ENCODE measurements at regions not wholly inside any gene's neighbourhood (a gene's known extent, or its start where the extent isn't known, plus 50 kb on each side); places are given as distances from the start of the nearest gene placed in this dataset.

DNA sequence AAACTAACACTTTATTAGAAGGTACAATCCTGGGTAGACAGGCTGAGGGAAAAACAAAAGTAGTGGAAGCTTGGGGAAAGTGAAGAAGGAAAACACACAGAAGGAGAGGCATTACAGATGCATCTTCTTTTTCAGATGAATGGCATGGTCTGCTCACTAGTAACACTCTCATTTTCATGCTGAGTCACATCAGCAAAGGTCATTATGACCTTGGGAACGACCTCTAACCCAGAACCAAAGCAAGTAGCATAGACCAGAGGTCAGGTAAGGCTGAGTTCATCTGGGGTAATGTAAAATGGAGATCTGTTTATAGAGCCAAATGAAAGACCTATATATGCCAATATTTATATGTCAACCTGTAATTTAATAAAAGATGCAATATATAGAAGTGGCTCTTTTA lies 294.4 kb upstream of the LRRTM4 start:
- no peaks in the 10 kb centered on the region for H3K79me2 ChIP-seq (ENCODE audit: control insufficient read depth, insufficient read depth, low read length)
- no peaks in the 10 kb centered on the region for H3K9me3 ChIP-seq (ENCODE audit: control insufficient read depth, insufficient read depth, low read depth, low read length)
- H3K9ac ChIP-seq (ENCODE audit: insufficient read depth, low read length), result no peak overlapping the region
- H3K27me3 ChIP-seq (ENCODE audit: control insufficient read depth, insufficient read depth, low read length), result no peaks in the 10 kb centered on the region
- no peaks in the 10 kb centered on the region for H3K36me3 ChIP-seq (ENCODE audit: control insufficient read depth, insufficient read depth, low read length)
- no peak for DNase-seq (ENCODE audit: low read depth in 2 of 2)
- no peaks in the 10 kb centered on the region for H4K20me1 ChIP-seq (ENCODE audit: control insufficient read depth, extremely low read depth, insufficient read depth, low read length)
- H2AFZ ChIP-seq (ENCODE audit: low read length), result no peak overlapping the region
- H3K4me3 ChIP-seq (replicated peaks in 1 of 4; ENCODE audit: control extremely low read depth in 1 of 4, insufficient read depth in 1 of 4, low read depth in 3 of 4, low read length in 4 of 4), result no peak overlapping the region
- no peak overlapping the region for H3K4me2 ChIP-seq (ENCODE audit: extremely low read depth, insufficient read depth, low read length)
- H3K27ac ChIP-seq (ENCODE audit: insufficient read depth, low read length), result no peak overlapping the region
- no peak for TF ChIP-seq EZH2 (IDR thresholded peaks at IDR 0.05; ENCODE audit: low read length, missing control alignments)
- TF ChIP-seq, protein P1, sequence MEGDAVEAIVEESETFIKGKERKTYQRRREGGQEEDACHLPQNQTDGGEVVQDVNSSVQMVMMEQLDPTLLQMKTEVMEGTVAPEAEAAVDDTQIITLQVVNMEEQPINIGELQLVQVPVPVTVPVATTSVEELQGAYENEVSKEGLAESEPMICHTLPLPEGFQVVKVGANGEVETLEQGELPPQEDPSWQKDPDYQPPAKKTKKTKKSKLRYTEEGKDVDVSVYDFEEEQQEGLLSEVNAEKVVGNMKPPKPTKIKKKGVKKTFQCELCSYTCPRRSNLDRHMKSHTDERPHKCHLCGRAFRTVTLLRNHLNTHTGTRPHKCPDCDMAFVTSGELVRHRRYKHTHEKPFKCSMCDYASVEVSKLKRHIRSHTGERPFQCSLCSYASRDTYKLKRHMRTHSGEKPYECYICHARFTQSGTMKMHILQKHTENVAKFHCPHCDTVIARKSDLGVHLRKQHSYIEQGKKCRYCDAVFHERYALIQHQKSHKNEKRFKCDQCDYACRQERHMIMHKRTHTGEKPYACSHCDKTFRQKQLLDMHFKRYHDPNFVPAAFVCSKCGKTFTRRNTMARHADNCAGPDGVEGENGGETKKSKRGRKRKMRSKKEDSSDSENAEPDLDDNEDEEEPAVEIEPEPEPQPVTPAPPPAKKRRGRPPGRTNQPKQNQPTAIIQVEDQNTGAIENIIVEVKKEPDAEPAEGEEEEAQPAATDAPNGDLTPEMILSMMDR (conservative IDR thresholded peaks at IDR 0.05 in 1 of 2, IDR thresholded peaks at IDR 0.05 in 1 of 2; ENCODE audit: low read depth in 1 of 2, low read length in 2 of 2), result no peak
- no peaks in the 10 kb centered on the region for H3K4me1 ChIP-seq (ENCODE audit: control insufficient read depth, extremely low read depth, insufficient read depth, low read length)

DNA sequence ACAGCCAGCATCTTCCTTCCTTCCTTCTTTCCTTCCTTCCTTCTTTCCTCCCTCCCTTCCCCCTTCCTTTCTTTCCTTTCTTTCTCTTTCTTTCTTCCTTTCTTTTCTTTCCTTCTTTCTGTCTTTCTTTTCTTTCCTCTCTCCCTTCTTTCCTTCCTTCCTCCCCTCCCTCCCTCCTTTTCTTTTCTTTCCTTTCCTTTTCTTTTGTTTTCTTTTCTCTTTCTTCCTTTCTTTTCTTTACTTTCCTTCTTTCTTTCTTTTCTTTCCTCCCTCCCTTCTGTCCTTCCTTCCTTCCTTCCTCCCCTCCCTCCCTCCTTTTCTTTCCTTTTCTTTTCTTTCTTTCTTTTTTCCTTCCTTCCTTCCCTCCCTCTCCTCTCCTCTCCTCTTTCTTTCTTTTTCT lies 296.0 kb upstream of the LRRTM4 start:
- TF ChIP-seq, protein P1 (conservative IDR thresholded peaks at IDR 0.05 in 1 of 2, IDR thresholded peaks at IDR 0.05 in 1 of 2; ENCODE audit: low read depth in 1 of 2, low read length in 2 of 2), result no peak
- TF ChIP-seq EZH2 (IDR thresholded peaks at IDR 0.05; ENCODE audit: low read length, missing control alignments), result no peak
- H3K79me2 ChIP-seq (ENCODE audit: control insufficient read depth, insufficient read depth, low read length), result no peaks in the 10 kb centered on the region
- H3K27ac ChIP-seq (ENCODE audit: insufficient read depth, low read length), result no peak overlapping the region
- no peak overlapping the region for H3K4me2 ChIP-seq (ENCODE audit: extremely low read depth, insufficient read depth, low read length)
- H3K36me3 ChIP-seq (ENCODE audit: control insufficient read depth, insufficient read depth, low read length), result no peaks in the 10 kb centered on the region
- no peaks in the 10 kb centered on the region for H4K20me1 ChIP-seq (ENCODE audit: control insufficient read depth, extremely low read depth, insufficient read depth, low read length)
- no peaks in the 10 kb centered on the region for H3K27me3 ChIP-seq (ENCODE audit: control insufficient read depth, insufficient read depth, low read length)
- no peaks in the 10 kb centered on the region for H3K9me3 ChIP-seq (ENCODE audit: control insufficient read depth, insufficient read depth, low read depth, low read length)
- H3K4me1 ChIP-seq (ENCODE audit: control insufficient read depth, extremely low read depth, insufficient read depth, low read length), result no peaks in the 10 kb centered on the region
- no peak overlapping the region for H2AFZ ChIP-seq (ENCODE audit: low read length)
- H3K4me3 ChIP-seq (replicated peaks in 1 of 4; ENCODE audit: control extremely low read depth in 1 of 4, insufficient read depth in 1 of 4, low read depth in 3 of 4, low read length in 4 of 4), result no peak overlapping the region
- no peak overlapping the region for H3K9ac ChIP-seq (ENCODE audit: insufficient read depth, low read length)
- DNase-seq (ENCODE audit: low read depth in 2 of 2), result no peak

DNA sequence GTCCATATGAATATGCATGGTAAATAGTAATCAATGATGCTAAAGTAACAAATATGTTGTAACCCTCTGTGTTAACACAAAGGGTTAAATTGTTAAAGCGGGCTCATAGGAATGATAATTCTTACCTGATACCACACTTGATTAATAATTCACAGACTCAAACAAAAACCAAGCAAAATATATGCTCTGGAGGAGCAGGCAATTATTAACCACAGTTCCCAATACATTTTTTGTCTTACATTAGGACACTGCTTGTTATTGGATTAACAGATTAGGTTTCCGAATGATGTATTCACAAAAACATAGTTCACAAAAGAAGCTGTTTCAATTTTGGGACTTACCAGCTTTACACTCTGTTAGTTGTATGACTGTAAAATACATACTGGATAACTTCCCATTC lies 300.9 kb upstream of the LRRTM4 start:
- no peak overlapping the region for H3K4me3 ChIP-seq (replicated peaks in 1 of 4; ENCODE audit: control extremely low read depth in 1 of 4, insufficient read depth in 1 of 4, low read depth in 3 of 4, low read length in 4 of 4)
- no peaks in the 10 kb centered on the region for H4K20me1 ChIP-seq (ENCODE audit: control insufficient read depth, extremely low read depth, insufficient read depth, low read length)
- H3K79me2 ChIP-seq (ENCODE audit: control insufficient read depth, insufficient read depth, low read length), result no peaks in the 10 kb centered on the region
- no peaks in the 10 kb centered on the region for H3K36me3 ChIP-seq (ENCODE audit: control insufficient read depth, insufficient read depth, low read length)
- H3K4me2 ChIP-seq (ENCODE audit: extremely low read depth, insufficient read depth, low read length), result no peak overlapping the region
- H3K9me3 ChIP-seq (ENCODE audit: control insufficient read depth, insufficient read depth, low read depth, low read length), result no peaks in the 10 kb centered on the region
- H3K27ac ChIP-seq (ENCODE audit: insufficient read depth, low read length), result no peak overlapping the region
- no peak overlapping the region for H3K9ac ChIP-seq (ENCODE audit: insufficient read depth, low read length)
- no peaks in the 10 kb centered on the region for H3K4me1 ChIP-seq (ENCODE audit: control insufficient read depth, extremely low read depth, insufficient read depth, low read length)
- no peak for DNase-seq (ENCODE audit: low read depth in 2 of 2)
- H3K27me3 ChIP-seq (ENCODE audit: control insufficient read depth, insufficient read depth, low read length), result no peaks in the 10 kb centered on the region
- no peak overlapping the region for H2AFZ ChIP-seq (ENCODE audit: low read length)
- TF ChIP-seq, protein P1 (conservative IDR thresholded peaks at IDR 0.05 in 1 of 2, IDR thresholded peaks at IDR 0.05 in 1 of 2; ENCODE audit: low read depth in 1 of 2, low read length in 2 of 2), result no peak
- TF ChIP-seq EZH2 (IDR thresholded peaks at IDR 0.05; ENCODE audit: low read length, missing control alignments), result no peak
